ENCODE measurements at regions not wholly inside any gene's neighbourhood (a gene's known extent, or its start where the extent isn't known, plus 50 kb on each side); places are given as distances from the start of the nearest gene placed in this dataset.

GRCh38 chr1:55473661-55474060 is 258.5 kb upstream of the USP24 start:
- WGBS (ENCODE audit: missing lambda C conversion rate): 98% methylated on average over 2 of the region's 2 CpGs
- FAIRE-seq: no peak
- Histone ChIP-seq H3K4me2 (peak overlapping the region; percentile 45; the same call in 2 of the 3 replicates), H3K4me1 (peaks cover 44% of the 10 kb centered on the region), H3K27ac (peak overlapping the region; percentile 66 to 88), H3K9me3 (peaks cover 6% of the 10 kb centered on the region; the same call in 1 of the 3 replicates), H3K4me3 (no peak overlapping the region)
- no peak for DNase-seq (ENCODE audit: low read depth in 1 of 2, low spot score in 1 of 2)
- ChIA-PET POLR2A (interaction anchor here (0.6 to 0.7 kb wide), 2 partner anchors 756 to 758 kb away, joined by 3 read pairs; no protein-coding TSS in a partner anchor), CTCF (interaction anchor here (0.6 to 1.5 kb wide), 2 partner anchors 17 to 1115 kb away, joined by 4 read pairs; no protein-coding TSS in a partner anchor)
- no peak for ATAC-seq
- TF ChIP-seq, protein P1, sequence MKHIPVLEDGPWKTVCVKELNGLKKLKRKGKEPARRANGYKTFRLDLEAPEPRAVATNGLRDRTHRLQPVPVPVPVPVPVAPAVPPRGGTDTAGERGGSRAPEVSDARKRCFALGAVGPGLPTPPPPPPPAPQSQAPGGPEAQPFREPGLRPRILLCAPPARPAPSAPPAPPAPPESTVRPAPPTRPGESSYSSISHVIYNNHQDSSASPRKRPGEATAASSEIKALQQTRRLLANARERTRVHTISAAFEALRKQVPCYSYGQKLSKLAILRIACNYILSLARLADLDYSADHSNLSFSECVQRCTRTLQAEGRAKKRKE (CRISPR knock-in tag; IDR thresholded peaks at IDR 0.05; ENCODE audit: low read depth): no peak
- TF ChIP-seq SMC3 (IDR thresholded peaks at IDR 0.05): no peak
- no peak for TF ChIP-seq HOXB13 (CRISPR knock-in tag; IDR thresholded peaks at IDR 0.05; ENCODE audit: low read depth)
- TF ChIP-seq POLR2AphosphoS2 (conservative IDR thresholded peaks at IDR 0.05; ENCODE audit: low read length): no peak

- CTCF ChIA-PET: interaction anchor here (0.6 to 1.5 kb wide), 3 partner anchors 18 to 1116 kb away, joined by 3 to 4 read pairs (median 4); no protein-coding TSS in a partner anchor
- peak; percentile 13 to 59 for DNase-seq (ENCODE audit: low read depth in 1 of 2, low spot score in 1 of 2)
- peak overlapping the region; percentile 66 to 88 for H3K27ac ChIP-seq
- FAIRE-seq: no peak
- ATAC-seq: peak in 1 of 2 experiments; percentile 52; a peak in 1 of 6 replicates
- POLR2A ChIA-PET: no interaction called here
- H3K4me3 ChIP-seq: no peak overlapping the region
- 0 out of 3 replicates have a peak, but pooled peaks cover 2% of the 10 kb centered on the region for H3K9me3 ChIP-seq
- TF ChIP-seq TP53 (CRISPR knock-in tag; IDR thresholded peaks at IDR 0.05): no peak
- no peak for TF ChIP-seq POLR2A (IDR thresholded peaks at IDR 0.05; ENCODE audit: low read length)
- peak; percentile 42; the same call in 1 of the 2 replicates for TF ChIP-seq FOSL2 (IDR thresholded peaks at IDR 0.05)
- peak; percentile 50 for TF ChIP-seq FOSL2 (CRISPR knock-in tag; IDR thresholded peaks at IDR 0.05)
- TF ChIP-seq PHF8 (IDR thresholded peaks at IDR 0.05; ENCODE audit: borderline replicate concordance, low read depth): no peak
- TF ChIP-seq, protein P2, sequence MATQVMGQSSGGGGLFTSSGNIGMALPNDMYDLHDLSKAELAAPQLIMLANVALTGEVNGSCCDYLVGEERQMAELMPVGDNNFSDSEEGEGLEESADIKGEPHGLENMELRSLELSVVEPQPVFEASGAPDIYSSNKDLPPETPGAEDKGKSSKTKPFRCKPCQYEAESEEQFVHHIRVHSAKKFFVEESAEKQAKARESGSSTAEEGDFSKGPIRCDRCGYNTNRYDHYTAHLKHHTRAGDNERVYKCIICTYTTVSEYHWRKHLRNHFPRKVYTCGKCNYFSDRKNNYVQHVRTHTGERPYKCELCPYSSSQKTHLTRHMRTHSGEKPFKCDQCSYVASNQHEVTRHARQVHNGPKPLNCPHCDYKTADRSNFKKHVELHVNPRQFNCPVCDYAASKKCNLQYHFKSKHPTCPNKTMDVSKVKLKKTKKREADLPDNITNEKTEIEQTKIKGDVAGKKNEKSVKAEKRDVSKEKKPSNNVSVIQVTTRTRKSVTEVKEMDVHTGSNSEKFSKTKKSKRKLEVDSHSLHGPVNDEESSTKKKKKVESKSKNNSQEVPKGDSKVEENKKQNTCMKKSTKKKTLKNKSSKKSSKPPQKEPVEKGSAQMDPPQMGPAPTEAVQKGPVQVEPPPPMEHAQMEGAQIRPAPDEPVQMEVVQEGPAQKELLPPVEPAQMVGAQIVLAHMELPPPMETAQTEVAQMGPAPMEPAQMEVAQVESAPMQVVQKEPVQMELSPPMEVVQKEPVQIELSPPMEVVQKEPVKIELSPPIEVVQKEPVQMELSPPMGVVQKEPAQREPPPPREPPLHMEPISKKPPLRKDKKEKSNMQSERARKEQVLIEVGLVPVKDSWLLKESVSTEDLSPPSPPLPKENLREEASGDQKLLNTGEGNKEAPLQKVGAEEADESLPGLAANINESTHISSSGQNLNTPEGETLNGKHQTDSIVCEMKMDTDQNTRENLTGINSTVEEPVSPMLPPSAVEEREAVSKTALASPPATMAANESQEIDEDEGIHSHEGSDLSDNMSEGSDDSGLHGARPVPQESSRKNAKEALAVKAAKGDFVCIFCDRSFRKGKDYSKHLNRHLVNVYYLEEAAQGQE (IDR thresholded peaks at IDR 0.05): no peak
- TF ChIP-seq CBX8 (IDR thresholded peaks at IDR 0.05): no peak
- no peak for TF ChIP-seq NPAS2 (CRISPR knock-in tag; IDR thresholded peaks at IDR 0.05; ENCODE audit: borderline replicate concordance)
- TF ChIP-seq HEYL (CRISPR knock-in tag; IDR thresholded peaks at IDR 0.05): no peak
- no peak for TF ChIP-seq PBX3 (IDR thresholded peaks at IDR 0.05)
- no peak for TF ChIP-seq RNF2 (IDR thresholded peaks at IDR 0.05; ENCODE audit: borderline replicate concordance, low read depth)
- no peak for TF ChIP-seq HOXA7 (CRISPR knock-in tag; IDR thresholded peaks at IDR 0.05)
- TF ChIP-seq RAD21 (conservative IDR thresholded peaks at IDR 0.05 in 1 of 2, IDR thresholded peaks at IDR 0.05 in 1 of 2): peak in 1 of 2 experiments; percentile 10; a peak in 1 of 5 replicates
- TF ChIP-seq, protein P3, sequence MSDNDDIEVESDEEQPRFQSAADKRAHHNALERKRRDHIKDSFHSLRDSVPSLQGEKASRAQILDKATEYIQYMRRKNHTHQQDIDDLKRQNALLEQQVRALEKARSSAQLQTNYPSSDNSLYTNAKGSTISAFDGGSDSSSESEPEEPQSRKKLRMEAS (IDR thresholded peaks at IDR 0.05): peak; percentile 66; the same call in 1 of the 2 replicates
- no peak for TF ChIP-seq CTCF (IDR thresholded peaks at IDR 0.05)
- no peak for TF ChIP-seq RARB (CRISPR knock-in tag; IDR thresholded peaks at IDR 0.05)
- TF ChIP-seq KDM1A (IDR thresholded peaks at IDR 0.05; ENCODE audit: low read depth): no peak
- TF ChIP-seq CEBPB (IDR thresholded peaks at IDR 0.05): no peak
- TF ChIP-seq JUNB (IDR thresholded peaks at IDR 0.05): 0 out of 2 replicates have a peak, but pooled peaks have one; percentile 20
- no peak for TF ChIP-seq FOSB (CRISPR knock-in tag; IDR thresholded peaks at IDR 0.05)
- no peak for TF ChIP-seq CBX2 (IDR thresholded peaks at IDR 0.05; ENCODE audit: borderline replicate concordance, low read depth)
- peaks cover 44% of the 10 kb centered on the region for H3K4me1 ChIP-seq
- WGBS (ENCODE audit: missing lambda C conversion rate): 4% methylated on average over 2 of the region's 2 CpGs
- peak overlapping the region; percentile 45 for H3K4me2 ChIP-seq
Observed at GRCh38 chr1:55472784-55473183, 257.6 kb upstream of the USP24 start.
